ENCODE measurements at regions not wholly inside any gene's neighbourhood (a gene's known extent, or its start where the extent isn't known, plus 50 kb on each side); places are given as distances from the start of the nearest gene placed in this dataset.

DNA sequence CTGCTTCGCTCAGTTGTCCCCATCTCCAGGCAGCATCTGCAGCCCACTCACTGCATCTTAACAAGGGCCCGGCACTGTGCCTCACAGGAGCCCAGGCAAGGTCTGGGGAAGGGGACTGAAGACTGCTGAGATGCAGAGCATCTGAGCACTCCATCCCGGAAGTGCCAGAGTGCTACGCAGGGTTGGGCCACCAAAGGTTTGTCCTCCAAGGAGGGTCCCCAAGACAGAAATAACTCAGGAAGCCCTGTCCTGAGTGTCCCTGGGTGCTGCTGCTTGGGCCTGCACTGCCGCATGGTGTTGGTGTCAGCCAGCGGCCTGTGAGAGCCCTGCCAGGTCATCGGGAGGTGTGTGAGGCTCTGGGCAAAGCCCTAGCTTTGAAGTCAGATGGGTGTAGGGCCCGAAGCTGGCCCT lies 288.2 kb upstream of the ZMIZ1 start:
- TF ChIP-seq CTCF (conservative IDR thresholded peaks at IDR 0.05; ENCODE audit: low read length) (no peak), EZH2phosphoT487 (IDR thresholded peaks at IDR 0.05; ENCODE audit: borderline replicate concordance, low read depth, low read length) (no peak)

Data from OCI-LY7 (cell line).